Loucy (cell line): ENCODE measurements at regions not wholly inside any gene's neighbourhood (a gene's known extent, or its start where the extent isn't known, plus 50 kb on each side); places are given as distances from the start of the nearest gene placed in this dataset.

Experiments used
- H2AFZ ChIP-seq: fragments of 200-600 bp; sonication (generic); 2 replicates; pipeline ENCODE4 v1.6.0; 2016; ENCODE audit warnings: antibody characterized with exemption, mild to moderate bottlenecking, low read length, moderate library complexity
- H3F3A ChIP-seq: fragments of 200-600 bp; 2 replicates; pipeline ENCODE4 v1.6.0; 2016; ENCODE audit warnings: antibody characterized with exemption, low read depth, mild to moderate bottlenecking
- H3K27me3 ChIP-seq: fragments of 200-600 bp; sonication (generic); 2 replicates; pipeline ENCODE4 v1.6.1; 2014; ENCODE audit warnings: low read length, mild to moderate bottlenecking; ENCODE audit not compliant: insufficient read depth, poor library complexity, severe bottlenecking
- H3K36me3 ChIP-seq: fragments of 200-600 bp; sonication (generic); 2 replicates; pipeline ENCODE4 v1.6.1; 2016; ENCODE audit warnings: low read length; ENCODE audit not compliant: insufficient read depth
- H3K4me1 ChIP-seq: fragments of 200-600 bp; sonication (generic); 2 replicates; pipeline ENCODE4 v1.5.1; 2014; ENCODE audit warnings: low read length, mild to moderate bottlenecking; ENCODE audit not compliant: insufficient read depth, poor library complexity, severe bottlenecking
- H3K4me2 ChIP-seq: fragments of 200-600 bp; sonication (generic); 2 replicates; pipeline ENCODE4 v1.6.0; 2014; ENCODE audit warnings: antibody characterized with exemption, low read length, low read depth, mild to moderate bottlenecking; ENCODE audit not compliant: poor library complexity, severe bottlenecking
- H3K4me3 ChIP-seq: fragments of 200-600 bp; sonication (generic); 2 replicates; pipeline ENCODE4 v1.5.1; 2014; ENCODE audit warnings: low read length, mild to moderate bottlenecking, mixed read lengths; ENCODE audit not compliant: poor library complexity, severe bottlenecking
- H3K79me2 ChIP-seq: fragments of 200-600 bp; sonication (generic); 2 replicates; pipeline ENCODE4 v1.6.1; 2014; ENCODE audit warnings: low read length; ENCODE audit not compliant: insufficient read depth
- H3K9ac ChIP-seq: fragments of 200-600 bp; sonication (generic); 2 replicates; pipeline ENCODE4 v1.6.0; 2014; ENCODE audit warnings: mild to moderate bottlenecking, low read depth, low read length, moderate library complexity; ENCODE audit not compliant: poor library complexity, severe bottlenecking
- H3K9me2 ChIP-seq: fragments of 200-600 bp; sonication (generic); replicated peaks from 2 replicates; pipeline ENCODE4 v1.6.1; 2016; ENCODE audit warnings: low read depth, low read length, mixed read lengths
- H3K9me3 ChIP-seq: fragments of 200-600 bp; sonication (generic); 2 replicates; pipeline ENCODE4 v1.6.1; 2014; ENCODE audit warnings: mild to moderate bottlenecking, antibody characterized with exemption, low read length, low read depth; ENCODE audit not compliant: insufficient read depth
- H4K20me1 ChIP-seq: fragments of 200-600 bp; sonication (generic); 2 replicates; pipeline ENCODE4 v1.6.0; 2014; ENCODE audit warnings: antibody characterized with exemption, low read length, mild to moderate bottlenecking; ENCODE audit not compliant: insufficient read depth, poor library complexity, severe bottlenecking
- EZH2phosphoT487 ChIP-seq: fragments of 200-600 bp; IDR thresholded peaks from 2 replicates; pipeline ENCODE4 v1.6.1; 2018; ENCODE audit warnings: antibody characterized with exemption, mild to moderate bottlenecking, moderate library complexity, borderline replicate concordance
- TF ChIP-seq, protein P1 (sequence below): fragments of 200-600 bp; sonication (generic); conservative IDR thresholded peaks from 2 replicates; pipeline ENCODE4 v1.5.1; 2014; ENCODE audit warnings: mild to moderate bottlenecking, antibody characterized with exemption, low read length

DNA sequence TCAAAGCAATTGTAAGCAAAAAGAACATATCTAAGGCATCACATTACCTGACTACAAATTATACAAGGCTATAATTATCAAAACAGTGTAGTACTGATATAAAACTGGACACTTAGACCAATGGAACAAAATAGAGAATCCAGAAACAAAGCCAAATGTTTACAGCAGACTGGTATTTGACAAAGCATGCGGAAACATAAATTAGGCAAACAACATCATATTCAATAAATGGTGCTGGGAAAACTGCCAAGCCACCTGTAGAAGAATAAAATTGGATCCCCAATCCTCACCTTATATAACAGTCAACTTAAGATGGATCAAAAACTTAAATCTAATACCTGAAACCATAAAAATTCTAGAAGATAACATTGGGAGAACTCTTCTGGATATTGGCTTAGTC lies 240.8 kb upstream of the POM121L12 start:
- H3F3A ChIP-seq, result no peaks in the 10 kb centered on the region
- no peak overlapping the region for H3K4me2 ChIP-seq
- H3K4me1 ChIP-seq, result no peaks in the 10 kb centered on the region
- TF ChIP-seq EZH2phosphoT487, result no peak
- TF ChIP-seq, protein P1, sequence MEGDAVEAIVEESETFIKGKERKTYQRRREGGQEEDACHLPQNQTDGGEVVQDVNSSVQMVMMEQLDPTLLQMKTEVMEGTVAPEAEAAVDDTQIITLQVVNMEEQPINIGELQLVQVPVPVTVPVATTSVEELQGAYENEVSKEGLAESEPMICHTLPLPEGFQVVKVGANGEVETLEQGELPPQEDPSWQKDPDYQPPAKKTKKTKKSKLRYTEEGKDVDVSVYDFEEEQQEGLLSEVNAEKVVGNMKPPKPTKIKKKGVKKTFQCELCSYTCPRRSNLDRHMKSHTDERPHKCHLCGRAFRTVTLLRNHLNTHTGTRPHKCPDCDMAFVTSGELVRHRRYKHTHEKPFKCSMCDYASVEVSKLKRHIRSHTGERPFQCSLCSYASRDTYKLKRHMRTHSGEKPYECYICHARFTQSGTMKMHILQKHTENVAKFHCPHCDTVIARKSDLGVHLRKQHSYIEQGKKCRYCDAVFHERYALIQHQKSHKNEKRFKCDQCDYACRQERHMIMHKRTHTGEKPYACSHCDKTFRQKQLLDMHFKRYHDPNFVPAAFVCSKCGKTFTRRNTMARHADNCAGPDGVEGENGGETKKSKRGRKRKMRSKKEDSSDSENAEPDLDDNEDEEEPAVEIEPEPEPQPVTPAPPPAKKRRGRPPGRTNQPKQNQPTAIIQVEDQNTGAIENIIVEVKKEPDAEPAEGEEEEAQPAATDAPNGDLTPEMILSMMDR, result no peak
- no peaks in the 10 kb centered on the region for H3K9me2 ChIP-seq
- H4K20me1 ChIP-seq, result no peaks in the 10 kb centered on the region
- H3K36me3 ChIP-seq, result no peaks in the 10 kb centered on the region
- no peaks in the 10 kb centered on the region for H3K27me3 ChIP-seq
- no peak overlapping the region for H3K9ac ChIP-seq
- H2AFZ ChIP-seq, result no peak overlapping the region
- no peaks in the 10 kb centered on the region for H3K79me2 ChIP-seq
- no peaks in the 10 kb centered on the region for H3K9me3 ChIP-seq
- H3K4me3 ChIP-seq, result no peak overlapping the region

DNA sequence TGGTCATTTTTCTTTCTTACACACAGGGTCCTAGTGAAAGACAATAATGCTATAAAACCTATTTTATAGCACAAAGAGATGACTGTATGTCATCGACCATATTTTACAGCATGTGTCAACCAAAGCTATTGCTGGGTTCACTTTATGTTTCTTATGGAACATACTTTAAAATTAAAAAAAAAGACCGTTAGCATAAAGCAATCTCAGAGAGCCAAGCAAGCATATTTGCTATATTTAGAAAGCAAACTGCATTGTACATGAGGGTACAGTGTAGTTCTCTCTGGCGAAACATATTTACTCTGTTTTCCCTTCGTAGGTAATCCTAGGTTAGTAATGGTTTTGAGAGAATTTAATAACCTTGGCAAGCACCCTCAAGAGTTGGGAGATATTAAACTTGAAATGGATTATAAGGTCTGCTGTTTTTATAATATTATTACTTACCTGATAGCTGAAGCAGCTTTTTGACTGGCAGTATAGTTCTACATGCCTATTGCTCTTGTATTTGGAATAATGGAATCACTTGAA lies 244.2 kb upstream of the POM121L12 start:
- no peak overlapping the region for H2AFZ ChIP-seq
- no peak overlapping the region for H3K4me3 ChIP-seq
- TF ChIP-seq, protein P1, result no peak
- TF ChIP-seq EZH2phosphoT487, result no peak
- H3K9me3 ChIP-seq, result no peaks in the 10 kb centered on the region
- no peak overlapping the region for H3K9ac ChIP-seq
- no peaks in the 10 kb centered on the region for H3K27me3 ChIP-seq
- no peaks in the 10 kb centered on the region for H3K9me2 ChIP-seq
- no peaks in the 10 kb centered on the region for H3K4me1 ChIP-seq
- H3F3A ChIP-seq, result no peaks in the 10 kb centered on the region
- no peaks in the 10 kb centered on the region for H4K20me1 ChIP-seq
- no peak overlapping the region for H3K4me2 ChIP-seq
- H3K36me3 ChIP-seq, result no peaks in the 10 kb centered on the region
- no peaks in the 10 kb centered on the region for H3K79me2 ChIP-seq

DNA sequence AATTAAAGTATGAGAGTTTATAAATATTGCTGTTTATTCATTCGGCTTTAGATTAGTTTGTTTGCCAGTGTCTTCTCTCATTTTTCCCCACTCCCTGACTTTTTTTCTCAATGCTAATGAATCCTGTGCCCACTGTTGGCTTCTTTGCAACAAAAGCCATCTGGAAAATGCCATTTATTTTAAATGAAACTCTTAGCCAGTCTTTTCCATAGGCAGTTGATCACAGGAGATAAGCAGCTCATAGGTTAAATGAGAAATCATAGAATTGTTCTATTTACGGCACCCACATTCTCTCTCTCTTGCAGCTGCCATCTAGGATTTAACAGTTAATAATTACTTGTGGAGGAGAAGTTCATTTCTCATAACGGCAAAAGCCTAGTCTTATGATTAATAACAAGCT lies 249.3 kb upstream of the POM121L12 start:
- no peak for TF ChIP-seq EZH2phosphoT487
- TF ChIP-seq, protein P1, result no peak
- no peaks in the 10 kb centered on the region for H3K79me2 ChIP-seq
- H3K9ac ChIP-seq, result no peak overlapping the region
- no peaks in the 10 kb centered on the region for H3K9me3 ChIP-seq
- H3K36me3 ChIP-seq, result no peaks in the 10 kb centered on the region
- H3K4me3 ChIP-seq, result no peak overlapping the region
- H2AFZ ChIP-seq, result no peak overlapping the region
- no peaks in the 10 kb centered on the region for H3K9me2 ChIP-seq
- no peak overlapping the region for H3K4me2 ChIP-seq
- no peaks in the 10 kb centered on the region for H3F3A ChIP-seq
- H3K27me3 ChIP-seq, result no peaks in the 10 kb centered on the region
- no peaks in the 10 kb centered on the region for H4K20me1 ChIP-seq
- no peaks in the 10 kb centered on the region for H3K4me1 ChIP-seq
